KMS-11 (cell line): ENCODE measurements at regions not wholly inside any gene's neighbourhood (a gene's known extent, or its start where the extent isn't known, plus 50 kb on each side); places are given as distances from the start of the nearest gene placed in this dataset.

ENCODE experiments used
- H2AFZ ChIP-seq: fragments of 200-600 bp; sonication (generic); 2 replicates; pipeline ENCODE4 v1.6.1; 2016; ENCODE audit warnings: antibody characterized with exemption, mixed run types, low read depth
- H3K27ac ChIP-seq: fragments of 200-600 bp; sonication (generic); 2 replicates; pipeline ENCODE4 v1.6.1; 2016; ENCODE audit warnings: mild to moderate bottlenecking, mixed run types
- H3K27me3 ChIP-seq: fragments of 200-600 bp; sonication (generic); 2 replicates; pipeline ENCODE4 v1.6.1; 2017; ENCODE audit warnings: mild to moderate bottlenecking, low read depth, mixed run types, moderate library complexity; ENCODE audit not compliant: insufficient read depth
- H3K36me3 ChIP-seq: fragments of 200-600 bp; sonication (generic); 2 replicates; pipeline ENCODE4 v1.6.1; 2017; ENCODE audit warnings: mild to moderate bottlenecking, mixed run types; ENCODE audit not compliant: insufficient read depth
- H3K4me1 ChIP-seq: fragments of 200-600 bp; sonication (generic); 2 replicates; pipeline ENCODE4 v1.6.1; 2016; ENCODE audit warnings: mild to moderate bottlenecking, low read depth, mixed run types; ENCODE audit not compliant: poor library complexity, severe bottlenecking
- H3K4me2 ChIP-seq: fragments of 200-600 bp; sonication (generic); 2 replicates; pipeline ENCODE4 v1.7.0; 2016; ENCODE audit warnings: mild to moderate bottlenecking, mixed run types
- H3K4me3 ChIP-seq: fragments of 200-600 bp; sonication (generic); IDR thresholded peaks from 2 replicates; pipeline ENCODE4 v1.6.1; 2017; ENCODE audit warnings: low read depth, low read length, mixed read lengths; ENCODE audit not compliant: insufficient read depth
- H3K79me2 ChIP-seq: fragments of 200-600 bp; sonication (generic); 2 replicates; pipeline ENCODE4 v1.6.1; 2016; ENCODE audit warnings: low read depth, mixed run types; ENCODE audit not compliant: insufficient read depth
- H3K9ac ChIP-seq: fragments of 200-600 bp; sonication (generic); 2 replicates; pipeline ENCODE4 v1.6.1; 2016; ENCODE audit warnings: mild to moderate bottlenecking, mixed run types
- H4K20me1 ChIP-seq: fragments of 200-600 bp; sonication (generic); 2 replicates; pipeline ENCODE4 v1.6.1; 2016; ENCODE audit warnings: mild to moderate bottlenecking, mixed run types; ENCODE audit not compliant: insufficient read depth
- CTCF ChIP-seq: fragments of 200-600 bp; sonication (generic); conservative IDR thresholded peaks from 2 replicates; pipeline ENCODE4 v1.6.1; 2017; ENCODE audit warnings: low read depth, mild to moderate bottlenecking, antibody characterized with exemption, low read length, moderate library complexity, mixed read lengths

- no peak overlapping the region for H3K4me3 ChIP-seq
- no peak overlapping the region for H2AFZ ChIP-seq
- no peak overlapping the region for H3K27ac ChIP-seq
- no peak overlapping the region for H3K4me2 ChIP-seq
- H3K27me3 ChIP-seq, result no peaks in the 10 kb centered on the region
- H3K36me3 ChIP-seq, result no peaks in the 10 kb centered on the region
- TF ChIP-seq CTCF, result no peak
- H3K4me1 ChIP-seq, result no peaks in the 10 kb centered on the region
- H4K20me1 ChIP-seq, result no peaks in the 10 kb centered on the region
- H3K79me2 ChIP-seq, result no peaks in the 10 kb centered on the region
- H3K9ac ChIP-seq, result no peak overlapping the region
Measured at GRCh38 chr18:31235856-31236255, 73.2 kb upstream of the DSC1 start.

GRCh38 chr18:31237142-31237541, 74.5 kb upstream of the DSC1 start:
- H4K20me1 ChIP-seq, result no peaks in the 10 kb centered on the region
- H3K9ac ChIP-seq, result no peak overlapping the region
- H3K79me2 ChIP-seq, result no peaks in the 10 kb centered on the region
- no peak overlapping the region for H3K4me3 ChIP-seq
- no peaks in the 10 kb centered on the region for H3K4me1 ChIP-seq
- H3K36me3 ChIP-seq, result no peaks in the 10 kb centered on the region
- TF ChIP-seq CTCF, result no peak
- no peak overlapping the region for H3K4me2 ChIP-seq
- H3K27me3 ChIP-seq, result no peaks in the 10 kb centered on the region
- H2AFZ ChIP-seq, result no peak overlapping the region
- H3K27ac ChIP-seq, result no peak overlapping the region

GRCh38 chr18:31241425-31241824, 76.5 kb upstream of the DSG1 start:
- Histone ChIP-seq H3K27me3 (no peaks in the 10 kb centered on the region), H3K79me2 (no peaks in the 10 kb centered on the region), H3K36me3 (no peaks in the 10 kb centered on the region), H3K9ac (no peak overlapping the region), H3K4me2 (no peak overlapping the region), H3K4me1 (no peaks in the 10 kb centered on the region), H3K27ac (no peak overlapping the region), H3K4me3 (no peak overlapping the region), H4K20me1 (no peaks in the 10 kb centered on the region), H2AFZ (no peak overlapping the region)
- TF ChIP-seq CTCF, result no peak

GRCh38 chr18:31241900-31242409, 76.0 kb upstream of the DSG1 start:
- Histone ChIP-seq H2AFZ (no peak overlapping the region), H3K27ac (no peak overlapping the region), H3K4me3 (no peak overlapping the region), H3K79me2 (no peaks in the 10 kb centered on the region), H3K4me2 (no peak overlapping the region), H3K9ac (no peak overlapping the region), H3K27me3 (no peaks in the 10 kb centered on the region), H4K20me1 (no peaks in the 10 kb centered on the region), H3K4me1 (no peaks in the 10 kb centered on the region), H3K36me3 (no peaks in the 10 kb centered on the region)
- peak; percentile 30 for TF ChIP-seq CTCF
